Common myeloid progenitor, CD34-positive (primary cell): ENCODE measurements at regions not wholly inside any gene's neighbourhood (a gene's known extent, or its start where the extent isn't known, plus 50 kb on each side); places are given as distances from the start of the nearest gene placed in this dataset.

Experiments used
- CTCF ChIA-PET: fragments of 350-600 bp; sonication (Branson Sonifier 250); formaldehyde crosslinking; loops from one replicate; lab custom pipeline; 2021; ENCODE audit warnings: antibody characterized with exemption; lab: Charles Lee
- POLR2A ChIA-PET: fragments of 350-600 bp; sonication (Branson Sonifier 250); formaldehyde crosslinking; loops from one replicate; lab custom pipeline; 2021; ENCODE audit warnings: antibody characterized with exemption; lab: Charles Lee
- DNase-seq, 3 donors: peaks; one replicate each; pipeline versions ENCODE4 v3.0.0 to v3.0.0-alpha.2; 2013
- H3K27ac ChIP-seq, 2 experiments: 1 replicate in 1 of 2; 2 replicates in 1 of 2; pipeline ENCODE4 v1.7.0; 2013; ENCODE audit warnings: inconsistent platforms in 2 of 2, low read length in 2 of 2, mild to moderate bottlenecking in 2 of 2, low read depth in 1 of 2, moderate library complexity in 1 of 2; ENCODE audit not compliant: severe bottlenecking in 2 of 2, insufficient read depth in 1 of 2, poor library complexity in 1 of 2
- H3K27me3 ChIP-seq, 5 experiments: replicated peaks in 2 of 5; 1 replicate in 3 of 5; 2 replicates in 2 of 5; pipeline versions ENCODE4 v1.6.1 to v1.7.0; 2013; ENCODE audit warnings: low read length in 4 of 5, mild to moderate bottlenecking in 2 of 5, moderate library complexity in 2 of 5, inconsistent platforms in 1 of 5; ENCODE audit not compliant: insufficient read depth in 5 of 5, control insufficient read depth in 4 of 5
- H3K36me3 ChIP-seq, 4 experiments: 1 replicate in 2 of 4; 2 replicates in 2 of 4; pipeline versions ENCODE4 v1.6.1 to v1.7.0; 2013; ENCODE audit warnings: low read length in 3 of 4, control low read depth in 1 of 4, mild to moderate bottlenecking in 1 of 4; ENCODE audit not compliant: control insufficient read depth in 4 of 4, insufficient read depth in 4 of 4
- H3K4me1 ChIP-seq, 4 experiments: 1 replicate in 3 of 4; 2 replicates in 1 of 4; pipeline versions ENCODE4 v1.6.1 to v1.7.1; 2013; ENCODE audit warnings: low read length in 3 of 4, mild to moderate bottlenecking in 3 of 4, control low read depth in 1 of 4, inconsistent platforms in 1 of 4, moderate library complexity in 1 of 4; ENCODE audit not compliant: control insufficient read depth in 4 of 4, insufficient read depth in 4 of 4; ENCODE audit errors: control extremely low read depth in 1 of 4
- H3K4me3 ChIP-seq, 7 experiments: 1 replicate in 4 of 7; 2 replicates in 3 of 7; pipeline versions ENCODE4 v1.5.1 to v1.7.0; 2013; ENCODE audit warnings: mild to moderate bottlenecking in 7 of 7, low read length in 6 of 7, moderate library complexity in 6 of 7, inconsistent platforms in 2 of 7, low read depth in 2 of 7, control low read depth in 1 of 7; ENCODE audit not compliant: insufficient read depth in 4 of 7, control insufficient read depth in 1 of 7; ENCODE audit errors: extremely low read depth in 1 of 7
- H3K9me3 ChIP-seq, 5 experiments: 1 replicate in 4 of 5; 2 replicates in 1 of 5; pipeline versions ENCODE4 v1.6.1 to v1.7.1; 2013; ENCODE audit warnings: low read length in 4 of 5, mild to moderate bottlenecking in 2 of 5, inconsistent platforms in 1 of 5, low read depth in 1 of 5, moderate library complexity in 1 of 5; ENCODE audit not compliant: control insufficient read depth in 4 of 5, insufficient read depth in 2 of 5; ENCODE audit errors: control extremely low read depth in 1 of 5
- WGBS: methylation state at CpG from one replicate; pipeline ENCODE4 v1.1.5; 2013; ENCODE audit not compliant: insufficient coverage; 5-methylcytosine and 5-hydroxymethylcytosine counted together

GRCh38 chr14:85024931-85025330 is 505.0 kb upstream of the FLRT2 start:
- Histone ChIP-seq H3K36me3 (no peaks in the 10 kb centered on the region), H3K27ac (no peak overlapping the region), H3K27me3 (peaks cover 0 to 3% (median 0%) of the 10 kb centered on the region in 5 experiments), H3K4me1 (no peaks in the 10 kb centered on the region), H3K4me3 (no peak overlapping the region), H3K9me3 (peaks cover 0 to 2% (median 0%) of the 10 kb centered on the region in 5 experiments)
- DNase-seq = no peak
- ChIA-PET CTCF (no interaction called here), POLR2A (no interaction called here)
- 89% methylated on average over 2 of the region's 2 CpGs for WGBS

DNA sequence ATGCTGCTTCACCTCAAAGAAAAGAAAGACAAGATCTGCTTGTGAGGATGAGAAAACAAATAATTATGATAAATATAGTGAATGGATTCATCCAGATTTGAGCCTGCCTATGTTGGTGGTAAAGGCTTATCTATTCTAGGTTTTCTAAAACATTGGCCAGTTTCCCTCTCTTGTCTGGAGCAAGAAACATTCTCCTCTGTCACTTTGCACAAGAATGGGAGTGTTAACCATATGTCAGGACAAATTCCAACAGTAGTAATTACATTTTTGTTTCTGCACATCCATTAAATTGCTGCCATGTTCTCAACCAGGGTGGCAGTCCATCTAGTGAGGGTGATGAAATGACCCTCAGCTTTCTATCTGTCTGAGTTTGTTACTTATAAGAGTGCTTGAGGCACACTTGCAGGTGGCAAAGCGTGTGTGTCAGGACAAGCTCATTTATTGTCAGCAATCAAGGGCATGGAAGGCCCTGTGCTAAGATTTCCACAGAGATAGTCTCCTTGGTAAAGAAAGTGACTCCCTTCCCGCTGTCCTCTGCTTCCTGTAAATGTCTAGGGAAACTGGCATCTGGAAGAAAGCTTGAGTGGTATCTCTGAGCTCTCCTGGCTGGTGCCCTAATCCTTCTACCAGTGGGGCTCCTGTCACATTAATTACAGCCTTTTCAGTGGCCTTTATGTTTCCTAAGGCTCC is 502.1 kb upstream of the FLRT2 start:
- peaks cover 0 to 2% (median 0%) of the 10 kb centered on the region in 5 experiments for H3K9me3 ChIP-seq
- ChIA-PET POLR2A (no interaction called here), CTCF (interaction anchor here (1.1 kb wide), 1 partner anchor 15 kb away, joined by 3 read pairs; no protein-coding TSS in a partner anchor)

DNA sequence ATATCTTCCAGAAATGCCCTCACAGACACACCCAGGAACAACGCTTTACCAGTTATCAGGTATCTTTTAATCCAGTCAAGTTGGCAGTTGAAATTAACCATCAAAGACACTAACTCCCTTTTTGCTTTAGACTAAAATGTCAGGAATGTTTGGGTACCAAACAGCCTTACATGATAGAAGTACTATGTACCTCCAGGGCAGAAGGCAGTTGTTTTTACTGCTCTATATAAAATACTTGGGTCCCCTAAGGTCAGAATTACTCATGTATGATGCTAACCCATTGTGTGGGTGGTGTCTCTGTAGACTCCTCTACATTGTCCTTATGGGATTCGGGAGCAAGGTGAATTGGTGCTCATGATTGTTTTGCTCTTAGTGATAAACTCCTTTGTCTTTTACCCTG is 492.5 kb upstream of the FLRT2 start:
- H3K36me3 ChIP-seq = no peaks in the 10 kb centered on the region
- CTCF ChIA-PET = no interaction called here
- no peak for DNase-seq
- H3K27ac ChIP-seq = no peak overlapping the region
- WGBS = 100% methylated on average over 1 of the region's 2 CpGs
- H3K4me3 ChIP-seq = no peak overlapping the region
- H3K9me3 ChIP-seq = peaks cover 0 to 1% (median 0%) of the 10 kb centered on the region in 5 experiments
- no peaks in the 10 kb centered on the region for H3K4me1 ChIP-seq
- POLR2A ChIA-PET = no interaction called here
- H3K27me3 ChIP-seq = no peaks in the 10 kb centered on the region

More for the DNA sequence above, 502.1 kb upstream of the FLRT2 start:
- peaks cover 0 to 3% (median 0%) of the 10 kb centered on the region in 5 experiments for H3K27me3 ChIP-seq
- no peak overlapping the region for H3K27ac ChIP-seq
- H3K4me3 ChIP-seq = no peak overlapping the region
- H3K36me3 ChIP-seq = no peaks in the 10 kb centered on the region
- DNase-seq = no peak
- WGBS = 94% methylated on average over 2 of the region's 2 CpGs
- no peaks in the 10 kb centered on the region for H3K4me1 ChIP-seq

DNA sequence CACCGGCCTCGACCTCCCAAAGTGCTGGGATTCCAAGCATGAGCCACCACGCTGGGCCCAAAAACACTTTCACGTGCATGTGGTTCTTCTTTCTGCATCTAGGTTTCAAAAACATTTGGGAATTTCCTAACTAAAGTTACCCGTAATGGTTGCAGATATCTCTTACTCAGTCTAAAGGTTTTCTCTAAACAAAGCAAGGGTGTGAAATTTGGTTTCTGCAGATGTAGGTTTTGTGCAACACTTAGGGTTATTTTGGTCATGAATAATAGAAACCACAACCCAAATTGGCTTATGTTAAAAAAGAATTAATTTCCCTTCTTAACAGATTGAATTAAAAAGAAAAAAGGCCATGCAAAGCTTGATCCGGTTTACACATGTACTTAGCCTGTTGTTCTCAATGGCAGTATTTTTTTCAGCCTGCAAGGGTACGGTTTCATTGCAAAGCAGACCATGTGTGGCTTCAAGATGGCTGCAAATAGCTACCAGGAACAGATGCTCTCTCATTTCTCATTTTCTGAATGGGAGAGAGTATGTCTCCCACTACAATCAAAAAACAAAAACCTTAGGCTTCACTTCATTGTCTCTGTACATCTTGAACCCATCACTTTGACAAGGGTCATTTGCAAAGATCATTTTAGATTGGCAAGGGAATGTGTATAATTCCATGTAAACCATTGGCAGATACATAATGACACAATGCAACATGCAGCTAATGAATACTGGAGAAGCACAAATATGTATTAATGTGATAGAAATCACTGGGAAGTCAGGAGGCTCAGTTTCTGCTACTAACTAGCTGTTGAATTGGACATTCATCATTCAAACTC is 491.2 kb upstream of the FLRT2 start:
- no peaks in the 10 kb centered on the region for H3K36me3 ChIP-seq
- no peak overlapping the region for H3K27ac ChIP-seq
- ChIA-PET CTCF (interaction anchor here (0.6 kb wide), 1 partner anchor 9 kb away, joined by 3 read pairs; no protein-coding TSS in a partner anchor), POLR2A (no interaction called here)
- 94% methylated on average over 7 of the region's 7 CpGs for WGBS
- H3K27me3 ChIP-seq = no peaks in the 10 kb centered on the region
- no peak overlapping the region for H3K4me3 ChIP-seq
- H3K9me3 ChIP-seq = peaks cover 0 to 1% (median 0%) of the 10 kb centered on the region in 5 experiments
- no peaks in the 10 kb centered on the region for H3K4me1 ChIP-seq
- no peak for DNase-seq

DNA sequence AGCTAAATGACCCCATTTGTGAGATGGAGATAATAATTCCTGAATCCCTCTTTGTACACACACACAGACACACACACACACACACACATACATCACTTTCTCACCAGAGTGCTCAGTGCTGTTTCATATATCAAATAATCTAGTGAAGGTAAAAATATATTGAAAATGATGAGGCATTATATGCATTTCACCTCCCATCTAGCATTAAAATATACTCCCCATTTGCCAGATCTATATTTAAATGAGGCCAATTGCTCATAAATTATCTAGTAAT is 490.7 kb upstream of the FLRT2 start:
- H3K27me3 ChIP-seq = no peaks in the 10 kb centered on the region
- ChIA-PET CTCF (interaction anchor here (0.6 kb wide), 1 partner anchor 9 kb away, joined by 3 read pairs; no protein-coding TSS in a partner anchor), POLR2A (no interaction called here)
- no peak for DNase-seq
- H3K27ac ChIP-seq = no peak overlapping the region
- peaks cover 0 to 1% (median 0%) of the 10 kb centered on the region in 5 experiments for H3K9me3 ChIP-seq
- no peak overlapping the region for H3K4me3 ChIP-seq
- no peaks in the 10 kb centered on the region for H3K4me1 ChIP-seq
- no peaks in the 10 kb centered on the region for H3K36me3 ChIP-seq

GRCh38 chr14:85040046-85040685 is 489.8 kb upstream of the FLRT2 start:
- H3K4me3 ChIP-seq = no peak overlapping the region
- peaks cover 0 to 1% (median 0%) of the 10 kb centered on the region in 5 experiments for H3K9me3 ChIP-seq
- no peaks in the 10 kb centered on the region for H3K4me1 ChIP-seq
- no peaks in the 10 kb centered on the region for H3K36me3 ChIP-seq
- no peak for DNase-seq
- ChIA-PET CTCF (no interaction called here), POLR2A (no interaction called here)
- no peaks in the 10 kb centered on the region for H3K27me3 ChIP-seq
- WGBS = 62% methylated on average over 3 of the region's 6 CpGs
- no peak overlapping the region for H3K27ac ChIP-seq

DNA sequence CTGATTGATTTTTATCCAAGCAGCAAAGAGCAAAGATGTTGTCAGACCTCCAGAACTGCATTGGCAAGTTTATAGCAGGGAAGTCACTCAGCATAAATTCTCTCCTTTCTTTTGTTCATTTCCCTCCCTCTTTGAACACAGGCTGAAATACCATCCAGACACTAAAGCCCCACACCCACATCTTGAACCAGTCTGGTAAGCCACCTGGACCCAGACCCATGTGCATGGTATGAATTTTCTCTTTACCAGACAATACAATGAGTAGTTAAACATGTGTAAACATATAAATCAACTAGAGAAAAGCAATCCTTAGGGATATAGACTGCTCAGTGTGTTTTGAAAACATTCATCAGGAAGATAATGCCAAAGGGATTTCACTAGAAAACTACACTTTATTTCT is 488.3 kb upstream of the FLRT2 start:
- H3K27me3 ChIP-seq = no peaks in the 10 kb centered on the region
- H3K36me3 ChIP-seq = no peaks in the 10 kb centered on the region
- peaks cover 0 to 1% (median 0%) of the 10 kb centered on the region in 5 experiments for H3K9me3 ChIP-seq
- H3K4me1 ChIP-seq = no peaks in the 10 kb centered on the region
- DNase-seq = no peak
- ChIA-PET POLR2A (no interaction called here), CTCF (interaction anchor here (1.2 kb wide), 1 partner anchor 1603 kb away, joined by 3 read pairs; no protein-coding TSS in a partner anchor)
- no peak overlapping the region for H3K4me3 ChIP-seq
- no peak overlapping the region for H3K27ac ChIP-seq
